Small intestine (tissue), 7 donors: ENCODE measurements at regions not wholly inside any gene's neighbourhood (a gene's known extent, or its start where the extent isn't known, plus 50 kb on each side); places are given as distances from the start of the nearest gene placed in this dataset.
A peak's percentile ranks its signal among the peaks of the same experiment; 100 is the strongest.

Experiments used
- DNase-seq, 2 donors: peaks; one replicate each; pipeline versions ENCODE4 v3.0.0 to v3.0.0-alpha.2; 2013
- FAIRE-seq: peaks from 2 replicates; lab custom pipeline; 2012; peaks lifted over from hg19 to GRCh38; lab: Jason Lieb, UNC
- H3K27ac ChIP-seq, 3 donors: one replicate each; pipeline ENCODE4 v1.5.1; 2013; ENCODE audit warnings: low read length in 2 of 3, mild to moderate bottlenecking in 2 of 3, control low read depth in 1 of 3, inconsistent platforms in 1 of 3, low read depth in 1 of 3, moderate library complexity in 1 of 3
- H3K27me3 ChIP-seq, 3 donors: one replicate each; pipeline ENCODE4 v1.6.1; 2013; ENCODE audit warnings: low read length in 3 of 3, inconsistent platforms in 1 of 3; ENCODE audit not compliant: control insufficient read depth in 3 of 3, insufficient read depth in 3 of 3
- H3K36me3 ChIP-seq, 3 donors: one replicate each; pipeline ENCODE4 v1.6.1; 2013; ENCODE audit warnings: low read length in 3 of 3, inconsistent platforms in 1 of 3, low read depth in 1 of 3, mild to moderate bottlenecking in 1 of 3, moderate library complexity in 1 of 3; ENCODE audit not compliant: control insufficient read depth in 3 of 3, insufficient read depth in 2 of 3
- H3K4me1 ChIP-seq, 3 donors: one replicate each; pipeline ENCODE4 v1.6.1; 2013; ENCODE audit warnings: low read length in 2 of 3, inconsistent platforms in 1 of 3, low read depth in 1 of 3, mild to moderate bottlenecking in 1 of 3, moderate library complexity in 1 of 3; ENCODE audit not compliant: control insufficient read depth in 3 of 3, insufficient read depth in 2 of 3
- H3K4me3 ChIP-seq, 3 donors: one replicate each; pipeline ENCODE4 v1.5.1; 2013; ENCODE audit warnings: low read length in 3 of 3, control low read depth in 1 of 3, inconsistent platforms in 1 of 3, low read depth in 1 of 3, mild to moderate bottlenecking in 1 of 3, moderate library complexity in 1 of 3
- H3K9me3 ChIP-seq, 2 donors: one replicate each; pipeline ENCODE4 v1.6.1; 2013; ENCODE audit warnings: low read depth in 1 of 2, low read length in 1 of 2; ENCODE audit not compliant: control insufficient read depth in 2 of 2, insufficient read depth in 1 of 2
- WGBS, 3 donors: extraction: QIAGEN DNeasy Blood & Tissue Kit; methylation state at CpG; one replicate each; pipeline ENCODE4 v1.1.7; 2013; 5-methylcytosine and 5-hydroxymethylcytosine counted together
- donor health status: healthy with polysubstance abuse.
- donor health status: control.
- donor health status: control.
- donor health status: Bipolar disorder and iron deficiency.
- donor health status: healthy.

GRCh38 chr14:101476258-101476915 is 84.9 kb upstream of the DIO3 start:
- H3K27ac ChIP-seq, result peak overlapping the region in 2 of 3 donors; percentile 73 to 80
- FAIRE-seq, result no peak
- H3K4me3 ChIP-seq, result peak overlapping the region in 1 of 3 donors; percentile 13
- no peaks in the 10 kb centered on the region for H3K27me3 ChIP-seq
- H3K4me1 ChIP-seq, result peaks cover 0 to 69% (median 0%) of the 10 kb centered on the region in 3 donors
- no peaks in the 10 kb centered on the region for H3K9me3 ChIP-seq
- 16 to 62% (median 44%) methylated on average over 9 of the region's 9 CpGs for WGBS, 3 donors
- peak in 1 of 2 donors; percentile 49 for DNase-seq
- no peaks in the 10 kb centered on the region for H3K36me3 ChIP-seq

GRCh38 chr14:101476916-101477553 is 84.3 kb upstream of the DIO3 start:
- Histone ChIP-seq H3K4me3 (peak overlapping the region in 1 of 3 donors; percentile 13), H3K4me1 (peaks cover 0 to 62% (median 0%) of the 10 kb centered on the region in 3 donors), H3K36me3 (no peaks in the 10 kb centered on the region), H3K9me3 (peaks cover 0 to 2% of the 10 kb centered on the region in 2 donors), H3K27me3 (peaks cover 0 to 2% (median 0%) of the 10 kb centered on the region in 3 donors), H3K27ac (peak overlapping the region in 2 of 3 donors; percentile 73 to 80)
- FAIRE-seq (no peak), DNase-seq (peak; percentile 75 to 94)
- 10 to 53% (median 33%) methylated on average over 14 of the region's 14 CpGs for WGBS, 3 donors

- no peak overlapping the region for H3K4me3 ChIP-seq
- peaks cover 0 to 3% of the 10 kb centered on the region in 2 donors for H3K9me3 ChIP-seq
- DNase-seq, result no peak
- peaks cover 0 to 56% (median 0%) of the 10 kb centered on the region in 3 donors for H3K4me1 ChIP-seq
- WGBS, 3 donors, result 59 to 80% (median 66%) methylated on average over 5 of the region's 5 CpGs
- peaks cover 0 to 3% (median 0%) of the 10 kb centered on the region in 3 donors for H3K27me3 ChIP-seq
- no peaks in the 10 kb centered on the region for H3K36me3 ChIP-seq
- H3K27ac ChIP-seq, result peak overlapping the region in 1 of 3 donors; percentile 73
- FAIRE-seq, result no peak
Observed at GRCh38 chr14:101477648-101478047, 83.6 kb upstream of the DIO3 start.

- FAIRE-seq (no peak), DNase-seq (no peak)
- no peak overlapping the region for H3K4me3 ChIP-seq
- whole genome bisulfite sequencing, 3 donors, result 86 to 90% (median 88%) methylated on average over 13 of the region's 13 CpGs
- peaks cover 0 to 3% of the 10 kb centered on the region in 2 donors for H3K9me3 ChIP-seq
- H3K27me3 ChIP-seq, result peaks cover 0 to 3% (median 0%) of the 10 kb centered on the region in 3 donors
- H3K36me3 ChIP-seq, result no peaks in the 10 kb centered on the region
- H3K27ac ChIP-seq, result no peak overlapping the region
- H3K4me1 ChIP-seq, result peaks cover 0 to 54% (median 0%) of the 10 kb centered on the region in 3 donors
Observed at GRCh38 chr14:101478096-101478495, 83.2 kb upstream of the DIO3 start.

- no peak overlapping the region for H3K4me3 ChIP-seq
- DNase-seq (no peak), FAIRE-seq (no peak)
- peaks cover 0 to 3% (median 0%) of the 10 kb centered on the region in 3 donors for H3K27me3 ChIP-seq
- H3K4me1 ChIP-seq, result peaks cover 0 to 54% (median 0%) of the 10 kb centered on the region in 3 donors
- peaks cover 0 to 3% of the 10 kb centered on the region in 2 donors for H3K9me3 ChIP-seq
- no peak overlapping the region for H3K27ac ChIP-seq
- no peaks in the 10 kb centered on the region for H3K36me3 ChIP-seq
- whole genome bisulfite sequencing, 3 donors, result 86 to 94% (median 92%) methylated on average over 13 of the region's 13 CpGs
Observed at GRCh38 chr14:101478796-101479410, 82.4 kb upstream of the DIO3 start.

GRCh38 chr14:101480022-101480746 is 81.1 kb upstream of the DIO3 start:
- H3K27ac ChIP-seq, result peak overlapping the region in 1 of 3 donors; percentile 29
- peak in 1 of 2 donors; percentile 41 for DNase-seq
- peaks cover 0 to 3% (median 0%) of the 10 kb centered on the region in 3 donors for H3K27me3 ChIP-seq
- H3K36me3 ChIP-seq, result no peaks in the 10 kb centered on the region
- H3K4me3 ChIP-seq, result no peak overlapping the region
- H3K9me3 ChIP-seq, result peaks cover 0 to 3% of the 10 kb centered on the region in 2 donors
- no peak for FAIRE-seq
- 61 to 67% (median 63%) methylated on average over 12 of the region's 12 CpGs for WGBS, 3 donors
- H3K4me1 ChIP-seq, result peaks cover 0 to 46% (median 0%) of the 10 kb centered on the region in 3 donors

GRCh38 chr14:101480747-101481530 is 80.4 kb upstream of the DIO3 start:
- WGBS, 3 donors, result 30 to 46% (median 38%) methylated on average over 16 of the region's 16 CpGs
- Histone ChIP-seq H3K36me3 (no peaks in the 10 kb centered on the region), H3K9me3 (peaks cover 0 to 3% of the 10 kb centered on the region in 2 donors), H3K4me3 (no peak overlapping the region), H3K27me3 (peaks cover 0 to 3% (median 0%) of the 10 kb centered on the region in 3 donors), H3K27ac (peak overlapping the region in 1 of 3 donors; percentile 41), H3K4me1 (peaks cover 0 to 41% (median 0%) of the 10 kb centered on the region in 3 donors)
- no peak for FAIRE-seq
- DNase-seq, result peak in 1 of 2 donors; percentile 73
